ENCODE measurements at regions not wholly inside any gene's neighbourhood (a gene's known extent, or its start where the extent isn't known, plus 50 kb on each side); places are given as distances from the start of the nearest gene placed in this dataset.

DNA sequence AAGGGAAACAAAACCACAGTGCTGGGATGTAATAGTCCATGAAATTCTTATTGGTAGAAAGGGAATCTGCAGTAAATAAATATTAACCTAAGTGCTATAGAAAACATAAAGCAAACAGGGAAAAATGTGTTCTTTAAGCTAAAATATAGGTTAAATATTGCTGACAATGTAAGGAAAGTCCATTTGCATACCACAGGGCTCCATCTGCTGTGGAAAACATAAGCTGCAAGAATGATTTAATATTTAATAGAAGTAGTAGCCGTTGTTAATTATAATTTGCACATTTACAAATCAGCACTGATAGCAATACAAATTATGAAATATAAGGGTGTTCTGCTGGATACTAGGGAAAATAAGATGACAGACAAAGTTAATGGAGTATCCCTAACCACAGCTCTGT lies 444.9 kb upstream of the PKN2 start (continued):
- TF ChIP-seq NRF1 (conservative IDR thresholded peaks at IDR 0.05; ENCODE audit: low read depth, low read length), result no peak
- no peak for TF ChIP-seq BCL3 (IDR thresholded peaks at IDR 0.05; ENCODE audit: borderline replicate concordance, insufficient read depth, low read depth, low read length, poor library complexity, severe bottlenecking)
- TF ChIP-seq, protein P1, sequence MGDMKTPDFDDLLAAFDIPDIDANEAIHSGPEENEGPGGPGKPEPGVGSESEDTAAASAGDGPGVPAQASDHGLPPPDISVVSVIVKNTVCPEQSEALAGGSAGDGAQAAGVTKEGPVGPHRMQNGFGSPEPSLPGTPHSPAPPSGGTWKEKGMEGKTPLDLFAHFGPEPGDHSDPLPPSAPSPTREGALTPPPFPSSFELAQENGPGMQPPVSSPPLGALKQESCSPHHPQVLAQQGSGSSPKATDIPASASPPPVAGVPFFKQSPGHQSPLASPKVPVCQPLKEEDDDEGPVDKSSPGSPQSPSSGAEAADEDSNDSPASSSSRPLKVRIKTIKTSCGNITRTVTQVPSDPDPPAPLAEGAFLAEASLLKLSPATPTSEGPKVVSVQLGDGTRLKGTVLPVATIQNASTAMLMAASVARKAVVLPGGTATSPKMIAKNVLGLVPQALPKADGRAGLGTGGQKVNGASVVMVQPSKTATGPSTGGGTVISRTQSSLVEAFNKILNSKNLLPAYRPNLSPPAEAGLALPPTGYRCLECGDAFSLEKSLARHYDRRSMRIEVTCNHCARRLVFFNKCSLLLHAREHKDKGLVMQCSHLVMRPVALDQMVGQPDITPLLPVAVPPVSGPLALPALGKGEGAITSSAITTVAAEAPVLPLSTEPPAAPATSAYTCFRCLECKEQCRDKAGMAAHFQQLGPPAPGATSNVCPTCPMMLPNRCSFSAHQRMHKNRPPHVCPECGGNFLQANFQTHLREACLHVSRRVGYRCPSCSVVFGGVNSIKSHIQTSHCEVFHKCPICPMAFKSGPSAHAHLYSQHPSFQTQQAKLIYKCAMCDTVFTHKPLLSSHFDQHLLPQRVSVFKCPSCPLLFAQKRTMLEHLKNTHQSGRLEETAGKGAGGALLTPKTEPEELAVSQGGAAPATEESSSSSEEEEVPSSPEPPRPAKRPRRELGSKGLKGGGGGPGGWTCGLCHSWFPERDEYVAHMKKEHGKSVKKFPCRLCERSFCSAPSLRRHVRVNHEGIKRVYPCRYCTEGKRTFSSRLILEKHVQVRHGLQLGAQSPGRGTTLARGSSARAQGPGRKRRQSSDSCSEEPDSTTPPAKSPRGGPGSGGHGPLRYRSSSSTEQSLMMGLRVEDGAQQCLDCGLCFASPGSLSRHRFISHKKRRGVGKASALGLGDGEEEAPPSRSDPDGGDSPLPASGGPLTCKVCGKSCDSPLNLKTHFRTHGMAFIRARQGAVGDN (IDR thresholded peaks at IDR 0.05), result no peak
- no peak for TF ChIP-seq CBX3 (IDR thresholded peaks at IDR 0.05; ENCODE audit: borderline replicate concordance, low read depth)
- no peak for TF ChIP-seq RAD51 (IDR thresholded peaks at IDR 0.05)
- TF ChIP-seq PRDM15 (CRISPR knock-in tag; IDR thresholded peaks at IDR 0.05), result no peak

All from GM12878 (cell line).